Left lobe of liver (tissue), 2 donors: ENCODE measurements at regions not wholly inside any gene's neighbourhood (a gene's known extent, or its start where the extent isn't known, plus 50 kb on each side); places are given as distances from the start of the nearest gene placed in this dataset.
"Not testable (repeated sequence)": the region's sequence is repeated elsewhere in the genome, so short reads cannot be mapped to it uniquely, and the experiment has no call there.

ENCODE experiments used
- ATAC-seq: fragments of 200-7000 bp; cut with Tn5 transposase; one replicate; pipeline ENCODE4 v1.9.1; 2020; ENCODE audit warnings: mild to moderate bottlenecking, moderate library complexity
- DNase-seq: peaks from one replicate; pipeline ENCODE4 v3.0.0-alpha.2; 2020; ENCODE audit warnings: low spot score
- donor health status: DM: no; HTN: no; CAD: no; lungs with moderate emphysema.
- donor health status: DM: no; HTN: yes; CAD: no.

GRCh38 chr13:110809871-110810486 is 96.5 kb downstream of the ING1 start:
- DNase-seq (no peak), ATAC-seq (peak; percentile 22)

- DNase-seq (peak; percentile 22), ATAC-seq (no peak)
Measured at GRCh38 chr13:110811008-110811720, 97.7 kb downstream of the ING1 start.

DNA sequence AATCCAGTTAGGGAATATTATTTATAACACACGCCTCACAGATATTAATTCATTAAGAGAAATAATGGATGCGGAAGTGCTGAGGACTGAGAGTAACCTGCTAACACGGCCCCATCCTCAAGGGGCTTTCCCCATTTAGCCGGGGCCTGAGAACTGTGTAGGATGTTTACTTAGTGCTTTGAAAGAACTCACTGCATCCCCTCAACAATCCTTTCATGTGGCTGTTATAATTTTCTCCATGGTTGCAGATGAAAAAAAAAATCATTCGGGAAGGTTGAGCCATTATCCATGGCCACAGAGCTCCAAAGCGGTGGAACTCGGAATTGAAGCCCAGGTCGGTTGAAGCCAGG is 98.2 kb downstream of the ING1 start:
- no peak for DNase-seq

GRCh38 chr13:110812121-110812868 is 98.8 kb downstream of the ING1 start:
- DNase-seq, result peak; percentile 35
- peak; percentile 38 for ATAC-seq

More for the DNA sequence above, 98.2 kb downstream of the ING1 start:
- peak; percentile 18 for ATAC-seq

GRCh38 chr13:110812869-110813645 is 99.6 kb downstream of the ING1 start:
- DNase-seq, result peak; percentile 30
- no peak for ATAC-seq

DNA sequence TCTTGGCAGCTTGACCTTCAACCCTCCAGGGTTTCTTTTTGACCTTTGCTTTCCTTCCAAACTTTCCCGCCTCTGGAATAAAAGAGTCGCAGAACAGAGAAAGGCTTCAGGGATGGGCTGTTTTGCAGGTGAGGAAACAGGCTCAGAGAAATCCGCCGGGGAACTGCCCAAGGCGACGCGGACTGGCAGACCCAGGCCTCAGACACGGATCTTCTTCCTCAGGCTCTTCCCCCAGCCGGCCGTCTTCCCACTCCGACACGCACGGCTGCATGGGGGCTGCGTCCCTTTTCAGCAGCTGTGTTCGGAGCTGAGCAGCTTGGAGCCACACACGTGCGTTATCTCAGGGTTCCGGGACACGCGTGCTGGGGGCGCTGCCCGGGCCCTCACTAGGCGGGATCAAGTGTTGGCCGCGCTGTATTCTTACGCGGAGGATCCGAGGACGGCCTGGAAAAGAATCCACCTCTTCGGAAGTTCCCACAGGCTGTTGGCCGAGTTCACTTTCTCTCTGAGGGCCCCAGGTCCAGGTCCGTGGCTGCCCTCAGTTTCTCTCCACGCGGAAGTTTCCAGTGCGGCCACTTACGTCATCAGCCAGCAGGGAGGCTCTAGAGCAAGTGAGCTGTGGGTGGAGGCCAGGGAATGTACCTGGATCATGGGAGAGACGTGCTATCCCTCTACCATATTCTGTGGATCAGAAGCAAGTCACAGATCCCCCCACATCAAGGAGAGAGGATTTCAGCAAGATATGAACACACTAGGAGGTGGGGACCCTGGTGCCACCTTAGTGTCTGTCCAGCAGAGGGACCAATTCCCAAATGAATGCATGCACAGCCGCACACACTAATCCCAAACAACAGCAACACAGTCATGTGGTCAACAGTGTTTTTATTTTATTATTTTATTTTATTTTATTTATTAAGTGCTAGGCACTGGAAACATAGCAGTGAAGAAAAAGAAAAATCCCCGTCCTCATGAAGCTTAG is 100.4 kb downstream of the ING1 start:
- DNase-seq, result peak; percentile 34
- ATAC-seq, result no peak

DNA sequence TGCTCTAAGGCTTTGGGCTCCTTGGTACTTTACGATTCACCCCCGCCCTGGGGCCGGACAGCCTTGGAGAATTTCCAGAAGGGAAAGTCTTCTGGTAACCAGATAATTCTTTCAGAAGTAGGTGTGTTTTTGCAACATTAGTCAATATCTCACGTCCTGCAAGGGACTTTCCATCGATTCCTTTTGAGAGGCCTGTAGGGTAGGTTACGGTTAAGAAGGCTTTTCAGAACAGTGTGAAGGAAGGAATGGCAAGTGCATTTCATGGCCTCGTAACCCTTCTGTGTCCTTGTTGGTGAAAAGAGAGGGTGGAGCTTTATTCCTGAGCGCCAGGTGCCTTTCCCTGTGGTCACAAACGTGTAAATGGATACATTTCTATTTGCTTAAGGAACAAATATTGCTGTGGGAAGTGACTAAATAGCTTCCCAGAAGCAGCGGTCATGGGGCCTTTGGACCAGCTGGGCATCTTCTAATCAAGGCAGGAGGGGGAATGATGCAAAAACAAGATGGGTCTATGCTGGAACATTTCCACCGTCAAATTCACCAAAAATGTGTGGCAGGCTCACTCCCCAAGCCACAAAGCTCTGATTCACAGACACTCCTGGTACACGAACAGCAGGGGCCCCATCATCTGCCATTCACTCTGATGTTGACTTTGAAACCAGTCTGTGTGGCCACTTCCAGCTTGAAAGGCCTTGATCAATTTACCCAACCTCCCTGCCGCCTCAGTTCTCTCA is 99.2 kb downstream of the ANKRD10 start:
- peak; percentile 22 for DNase-seq

DNA sequence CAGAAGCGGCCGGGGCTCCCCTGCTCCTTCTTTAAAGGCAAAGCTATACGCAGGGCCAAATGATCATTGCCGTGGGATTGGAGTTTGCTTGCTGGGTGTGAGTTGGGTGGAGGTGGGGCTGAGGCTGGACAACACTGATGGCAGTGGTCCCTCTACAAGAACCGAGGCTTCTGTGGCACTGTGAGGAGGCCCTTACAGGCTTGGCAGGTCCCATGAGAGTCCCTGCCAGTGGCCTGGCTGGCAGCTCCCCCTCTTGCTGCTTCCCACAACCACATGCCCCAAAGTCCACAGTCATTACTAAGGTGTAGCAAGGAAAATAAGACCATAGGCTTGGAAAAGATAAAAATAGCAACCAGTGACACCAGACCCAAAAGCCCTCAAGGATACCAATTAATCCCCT is 98.4 kb downstream of the ANKRD10 start:
- no peak for DNase-seq
- no peak for ATAC-seq

More for the DNA sequence above, 99.2 kb downstream of the ANKRD10 start:
- no peak for ATAC-seq

- no peak for DNase-seq
- ATAC-seq, result no peak
Measured at GRCh38 chr13:110817143-110817542, 97.7 kb downstream of the ANKRD10 start.

- no peak for ATAC-seq
- no peak for DNase-seq
Measured at GRCh38 chr13:110818747-110819146, 96.1 kb downstream of the ANKRD10 start.

DNA sequence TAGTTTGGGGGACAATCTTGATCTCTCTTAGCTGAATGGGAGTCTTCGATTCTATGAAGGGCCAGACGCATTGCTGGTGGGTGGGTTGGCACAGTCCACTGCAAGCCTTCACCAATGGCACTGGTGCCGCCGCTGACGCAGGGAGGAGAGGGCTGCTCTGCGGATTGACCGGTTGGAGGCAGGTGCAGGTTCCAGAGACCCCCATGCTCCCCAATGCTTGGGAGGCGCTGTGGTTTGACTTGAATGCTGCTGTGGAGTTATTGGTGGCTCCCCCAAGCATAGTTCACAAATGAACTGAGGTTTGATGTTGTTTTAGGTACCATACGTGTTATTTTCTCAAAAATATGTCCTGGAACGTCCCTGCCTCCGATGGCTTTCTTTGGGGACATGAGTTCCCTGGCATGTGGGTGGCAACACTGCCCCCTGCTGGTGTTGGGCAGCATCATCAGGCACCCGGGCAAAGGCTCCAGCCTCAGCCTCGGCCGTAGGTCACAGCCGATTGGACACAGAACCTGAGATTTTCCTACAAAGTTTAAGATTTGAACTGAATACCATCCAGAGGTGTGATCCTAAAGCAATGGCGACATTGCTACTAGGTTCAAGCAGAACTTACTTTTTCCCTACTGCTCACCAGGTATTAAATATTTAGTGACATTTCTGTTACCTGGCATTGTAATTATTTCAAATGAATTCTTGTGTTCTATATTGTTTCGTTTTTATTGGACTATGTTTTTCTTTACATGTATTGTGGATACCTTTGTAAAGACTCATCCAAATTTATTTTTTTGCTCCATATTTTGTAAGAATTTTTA is 95.5 kb downstream of the ANKRD10 start:
- DNase-seq (peak; percentile 82), ATAC-seq (peak; percentile 100)

GRCh38 chr13:110820322-110820721 is 94.5 kb downstream of the ANKRD10 start:
- DNase-seq, result no peak
- ATAC-seq, result no peak

DNA sequence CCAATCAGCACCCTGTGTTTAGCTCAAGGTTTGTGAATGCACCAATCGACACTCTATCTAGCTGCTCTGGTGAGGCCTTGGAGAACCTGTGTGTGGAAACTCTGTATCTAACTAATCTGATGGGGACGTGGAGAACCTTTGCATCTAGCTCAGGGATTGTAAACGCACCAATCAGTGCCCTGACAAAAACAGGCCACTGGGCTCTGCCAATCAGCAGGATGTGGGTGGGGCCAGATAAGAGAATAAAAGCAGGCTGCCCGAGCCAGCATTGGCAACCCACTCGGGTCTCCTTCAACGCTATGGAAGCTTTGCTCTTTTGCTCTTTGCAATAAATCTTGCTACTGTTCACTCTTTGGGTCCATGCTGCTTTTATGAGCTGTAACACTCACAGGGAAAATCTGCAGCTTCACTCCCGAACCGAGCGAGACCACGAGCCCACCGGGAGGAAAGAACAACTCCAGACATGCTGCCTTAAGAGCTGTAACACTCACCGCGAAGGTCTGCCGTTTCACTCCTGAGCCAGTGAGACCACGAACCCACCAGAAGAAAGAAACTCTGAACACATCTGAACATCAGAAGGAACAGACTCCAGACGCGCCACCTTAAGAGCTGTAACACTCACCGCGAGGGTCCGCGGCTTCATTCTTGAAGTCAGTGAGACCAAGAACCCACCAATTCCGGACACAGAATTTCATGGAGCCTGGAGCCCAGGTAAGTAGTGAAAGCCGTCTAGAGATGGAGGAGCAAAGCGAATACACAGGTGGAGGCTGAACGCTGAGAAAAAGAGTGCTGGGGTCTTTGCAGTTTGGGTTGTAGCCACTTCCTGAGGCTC is 92.8 kb downstream of the ANKRD10 start:
- not testable (repeated sequence) for ATAC-seq, DNase-seq

DNA sequence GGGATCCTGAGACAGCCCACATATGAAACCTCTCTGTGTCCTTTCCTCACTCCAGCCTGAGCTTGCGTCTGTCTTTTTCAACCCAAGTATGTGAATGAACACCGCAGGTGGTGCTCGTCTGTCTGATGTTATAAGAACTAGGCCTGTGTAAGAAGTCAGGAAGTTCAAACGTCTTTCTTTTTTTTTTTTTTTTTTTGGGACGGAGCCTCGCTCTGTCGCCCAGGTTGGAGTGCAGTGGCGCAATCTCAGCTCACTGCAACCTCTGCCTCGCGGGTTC is 92.3 kb downstream of the ANKRD10 start:
- no peak for DNase-seq
- ATAC-seq, result no peak

GRCh38 chr13:110824702-110825300 is 90.1 kb downstream of the ANKRD10 start:
- DNase-seq (no peak), ATAC-seq (no peak)

DNA sequence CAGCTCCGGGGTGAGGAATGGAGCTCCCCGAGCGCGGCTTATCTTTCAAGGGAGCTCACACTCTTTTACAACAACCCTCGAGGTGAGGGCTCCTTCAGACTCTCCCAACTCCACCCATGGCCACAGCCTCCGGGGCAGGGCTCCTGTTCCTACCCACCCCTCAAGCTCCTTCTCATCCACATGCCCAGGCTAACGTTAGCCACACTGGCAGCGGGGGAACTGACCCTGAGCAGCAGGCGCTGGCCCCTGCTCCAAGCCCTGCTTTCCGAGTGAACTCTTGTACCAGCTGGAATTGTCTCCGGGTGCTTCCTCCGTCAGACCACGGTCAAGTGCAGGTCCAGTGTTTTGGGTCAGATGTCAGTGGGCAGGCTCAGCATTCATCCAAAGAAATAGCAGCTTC is 89.4 kb downstream of the ANKRD10 start:
- ATAC-seq (no peak), DNase-seq (no peak)

DNA sequence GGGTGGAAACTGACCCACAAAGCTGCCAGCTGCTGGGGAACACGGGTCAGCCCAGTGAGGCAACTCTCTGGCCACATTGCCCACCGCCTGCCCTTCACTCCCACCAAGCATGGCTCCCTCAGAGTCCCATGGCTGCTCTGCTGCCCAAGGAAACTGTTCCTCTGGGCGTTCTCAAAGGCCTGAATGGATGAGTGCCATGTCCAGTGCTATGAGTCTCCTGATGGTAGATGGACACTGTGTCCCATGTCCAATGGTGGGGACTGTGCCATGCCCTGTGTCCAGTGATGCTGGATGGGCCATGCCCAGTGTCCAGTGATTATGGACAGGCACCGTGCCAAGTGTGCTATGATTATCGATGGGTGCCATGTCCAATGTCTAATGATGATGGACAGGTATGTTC is 88.8 kb downstream of the ANKRD10 start:
- no peak for DNase-seq
- ATAC-seq, result peak; percentile 6
